ENCODE measurements at regions not wholly inside any gene's neighbourhood (a gene's known extent, or its start where the extent isn't known, plus 50 kb on each side); places are given as distances from the start of the nearest gene placed in this dataset.
A peak's percentile ranks its signal among the peaks of the same experiment; 100 is the strongest.

GRCh38 chr22:47645450-47645914 is 883.0 kb downstream of the TBC1D22A start:
- H3K27me3 ChIP-seq (replicated peaks; ENCODE audit: insufficient read depth, low read length): no peaks in the 10 kb centered on the region
- H3K9me2 ChIP-seq (replicated peaks; ENCODE audit: insufficient read depth, low read length): no peaks in the 10 kb centered on the region

DNA sequence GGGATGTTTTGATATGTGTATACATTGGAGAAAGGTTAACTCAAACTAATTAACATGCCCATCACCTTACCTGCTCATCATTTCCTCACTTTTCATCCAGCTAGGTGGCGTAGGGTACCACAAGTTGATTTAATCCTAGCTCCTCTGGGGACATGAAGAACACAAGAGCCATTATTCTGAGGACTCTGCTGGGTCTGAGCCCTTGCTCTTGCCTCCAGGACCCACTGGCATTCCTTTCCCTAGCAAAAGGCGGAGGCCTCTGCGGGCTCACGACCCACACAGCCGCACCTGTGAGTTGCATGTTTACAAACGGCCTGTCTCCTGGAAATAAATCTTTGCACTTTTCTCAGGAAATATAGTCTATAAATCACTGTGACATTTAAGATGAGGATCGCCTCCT is 871.9 kb downstream of the TBC1D22A start:
- Histone ChIP-seq H3F3A (ENCODE audit: insufficient read depth, low read length) (no peaks in the 10 kb centered on the region), H3K79me2 (ENCODE audit: low read length) (no peaks in the 10 kb centered on the region), H3K9ac (ENCODE audit: low read length) (no peak overlapping the region), H3K9me3 (replicated peaks; ENCODE audit: insufficient read depth, low read length) (no peaks in the 10 kb centered on the region), H3K36me3 (replicated peaks; ENCODE audit: insufficient read depth, low read length) (no peaks in the 10 kb centered on the region), H4K20me1 (ENCODE audit: insufficient read depth, low read length) (no peaks in the 10 kb centered on the region), H3K27ac (ENCODE audit: low read length) (no peak overlapping the region), H3K27me3 (replicated peaks; ENCODE audit: insufficient read depth, low read length) (no peaks in the 10 kb centered on the region), H3K9me2 (replicated peaks; ENCODE audit: insufficient read depth, low read length) (no peaks in the 10 kb centered on the region), H3K4me2 (ENCODE audit: low read depth, low read length) (no peak overlapping the region), H3K4me3 (ENCODE audit: low read length) (no peak overlapping the region), H2AFZ (ENCODE audit: low read length) (no peak overlapping the region), H3K4me1 (ENCODE audit: low read length) (no peaks in the 10 kb centered on the region)
- no peak for TF ChIP-seq EZH2phosphoT487 (IDR thresholded peaks at IDR 0.05; ENCODE audit: low read length)
- TF ChIP-seq EZH2 (optimal IDR thresholded peaks at IDR 0.05; ENCODE audit: low read depth, low read length): no peak
- TF ChIP-seq, protein P1, sequence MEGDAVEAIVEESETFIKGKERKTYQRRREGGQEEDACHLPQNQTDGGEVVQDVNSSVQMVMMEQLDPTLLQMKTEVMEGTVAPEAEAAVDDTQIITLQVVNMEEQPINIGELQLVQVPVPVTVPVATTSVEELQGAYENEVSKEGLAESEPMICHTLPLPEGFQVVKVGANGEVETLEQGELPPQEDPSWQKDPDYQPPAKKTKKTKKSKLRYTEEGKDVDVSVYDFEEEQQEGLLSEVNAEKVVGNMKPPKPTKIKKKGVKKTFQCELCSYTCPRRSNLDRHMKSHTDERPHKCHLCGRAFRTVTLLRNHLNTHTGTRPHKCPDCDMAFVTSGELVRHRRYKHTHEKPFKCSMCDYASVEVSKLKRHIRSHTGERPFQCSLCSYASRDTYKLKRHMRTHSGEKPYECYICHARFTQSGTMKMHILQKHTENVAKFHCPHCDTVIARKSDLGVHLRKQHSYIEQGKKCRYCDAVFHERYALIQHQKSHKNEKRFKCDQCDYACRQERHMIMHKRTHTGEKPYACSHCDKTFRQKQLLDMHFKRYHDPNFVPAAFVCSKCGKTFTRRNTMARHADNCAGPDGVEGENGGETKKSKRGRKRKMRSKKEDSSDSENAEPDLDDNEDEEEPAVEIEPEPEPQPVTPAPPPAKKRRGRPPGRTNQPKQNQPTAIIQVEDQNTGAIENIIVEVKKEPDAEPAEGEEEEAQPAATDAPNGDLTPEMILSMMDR (IDR thresholded peaks at IDR 0.05; ENCODE audit: low read length): no peak
- peak; percentile 9 for DNase-seq

More at GRCh38 chr22:47645450-47645914, 883.0 kb downstream of the TBC1D22A start:
- no peaks in the 10 kb centered on the region for H3K4me1 ChIP-seq (ENCODE audit: low read length)
- H3K36me3 ChIP-seq (replicated peaks; ENCODE audit: insufficient read depth, low read length): no peaks in the 10 kb centered on the region
- no peak for DNase-seq
- no peak overlapping the region for H3K27ac ChIP-seq (ENCODE audit: low read length)
- H3F3A ChIP-seq (ENCODE audit: insufficient read depth, low read length): no peaks in the 10 kb centered on the region
- no peak overlapping the region for H2AFZ ChIP-seq (ENCODE audit: low read length)
- no peaks in the 10 kb centered on the region for H3K9me3 ChIP-seq (replicated peaks; ENCODE audit: insufficient read depth, low read length)
- TF ChIP-seq, protein P1 (IDR thresholded peaks at IDR 0.05; ENCODE audit: low read length): no peak
- no peak for TF ChIP-seq EZH2phosphoT487 (IDR thresholded peaks at IDR 0.05; ENCODE audit: low read length)
- TF ChIP-seq EZH2 (optimal IDR thresholded peaks at IDR 0.05; ENCODE audit: low read depth, low read length): no peak
- H3K79me2 ChIP-seq (ENCODE audit: low read length): no peaks in the 10 kb centered on the region
- no peak overlapping the region for H3K9ac ChIP-seq (ENCODE audit: low read length)
- H4K20me1 ChIP-seq (ENCODE audit: insufficient read depth, low read length): no peaks in the 10 kb centered on the region
- H3K4me3 ChIP-seq (ENCODE audit: low read length): no peak overlapping the region
- no peak overlapping the region for H3K4me2 ChIP-seq (ENCODE audit: low read depth, low read length)

DNA sequence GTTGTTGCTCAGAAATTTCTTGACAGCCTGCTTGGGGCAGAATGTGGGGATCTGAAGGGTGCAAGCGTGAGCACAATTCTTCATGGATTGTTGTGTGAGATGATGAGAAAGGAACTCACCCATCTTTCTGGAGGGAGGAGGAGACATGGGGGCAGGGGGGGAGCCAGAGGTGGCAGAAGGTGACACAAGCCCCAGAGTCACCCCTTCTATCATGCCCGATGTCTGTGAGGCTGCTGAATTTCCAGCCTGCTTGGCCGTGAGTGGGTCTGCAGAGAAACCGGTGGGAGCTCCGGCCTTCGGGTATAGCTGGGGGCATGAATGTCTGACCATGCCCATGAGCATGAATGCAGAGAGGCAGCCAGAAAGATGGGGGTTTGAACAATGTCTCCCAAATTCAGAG is 870.7 kb downstream of the TBC1D22A start:
- no peaks in the 10 kb centered on the region for H3K9me3 ChIP-seq (replicated peaks; ENCODE audit: insufficient read depth, low read length)
- H3K79me2 ChIP-seq (ENCODE audit: low read length): no peaks in the 10 kb centered on the region
- H3K36me3 ChIP-seq (replicated peaks; ENCODE audit: insufficient read depth, low read length): no peaks in the 10 kb centered on the region
- no peak overlapping the region for H2AFZ ChIP-seq (ENCODE audit: low read length)
- no peaks in the 10 kb centered on the region for H3F3A ChIP-seq (ENCODE audit: insufficient read depth, low read length)
- TF ChIP-seq EZH2 (optimal IDR thresholded peaks at IDR 0.05; ENCODE audit: low read depth, low read length) (no peak), EZH2phosphoT487 (IDR thresholded peaks at IDR 0.05; ENCODE audit: low read length) (no peak)
- TF ChIP-seq, protein P1 (IDR thresholded peaks at IDR 0.05; ENCODE audit: low read length): no peak
- H3K4me1 ChIP-seq (ENCODE audit: low read length): no peaks in the 10 kb centered on the region
- H3K4me2 ChIP-seq (ENCODE audit: low read depth, low read length): no peak overlapping the region
- DNase-seq: no peak
- H3K9ac ChIP-seq (ENCODE audit: low read length): no peak overlapping the region
- H3K9me2 ChIP-seq (replicated peaks; ENCODE audit: insufficient read depth, low read length): no peaks in the 10 kb centered on the region
- H4K20me1 ChIP-seq (ENCODE audit: insufficient read depth, low read length): no peaks in the 10 kb centered on the region
- no peak overlapping the region for H3K4me3 ChIP-seq (ENCODE audit: low read length)
- H3K27me3 ChIP-seq (replicated peaks; ENCODE audit: insufficient read depth, low read length): no peaks in the 10 kb centered on the region
- no peak overlapping the region for H3K27ac ChIP-seq (ENCODE audit: low read length)

Measured in MM.1S (cell line).